Upper lobe of left lung (tissue), 6 donors: ENCODE measurements at regions not wholly inside any gene's neighbourhood (a gene's known extent, or its start where the extent isn't known, plus 50 kb on each side); places are given as distances from the start of the nearest gene placed in this dataset.

ENCODE experiments used
- ATAC-seq, 2 donors: fragments of 200-7000 bp; cut with Tn5 transposase; one replicate each; pipeline ENCODE4 v1.9.1; 2022; ENCODE audit warnings: mild to moderate bottlenecking in 2 of 2, moderate library complexity in 2 of 2; ENCODE audit not compliant: low FRiP score in 2 of 2
- DNase-seq, 2 donors: peaks; one replicate each; pipeline ENCODE4 v3.0.0-alpha.2; 2019 to 2020
- H3K27ac ChIP-seq, 4 donors: fragments of 200-600 bp; sonication (generic); one replicate each; pipeline ENCODE4 v1.5.1; 2016 to 2019
- H3K27me3 ChIP-seq, 4 donors: fragments of 200-600 bp; sonication (generic); one replicate each; pipeline ENCODE4 v1.5.1; 2017 to 2019
- H3K36me3 ChIP-seq, 4 donors: fragments of 200-600 bp; sonication (generic); one replicate each; pipeline ENCODE4 v1.5.1; 2016 to 2019
- H3K4me1 ChIP-seq, 4 donors: fragments of 200-600 bp; sonication (generic); one replicate each; pipeline ENCODE4 v1.5.1; 2018 to 2019
- H3K4me3 ChIP-seq, 4 donors: fragments of 200-600 bp; sonication (generic); one replicate each; pipeline ENCODE4 v1.5.1; 2017 to 2019; ENCODE audit warnings: mild to moderate bottlenecking in 2 of 4, moderate library complexity in 1 of 4
- H3K9me3 ChIP-seq, 4 donors: fragments of 200-600 bp; sonication (generic); one replicate each; pipeline ENCODE4 v1.5.1; 2018 to 2019
- CTCF ChIP-seq, 6 experiments: fragments of 450-650 bp in 4 of 6; fragments of 200-600 bp in 2 of 6; sonication (generic) in 2 of 6; IDR thresholded peaks; one replicate each; pipeline ENCODE4 v1.5.1; 2016 to 2019; ENCODE audit warnings: antibody characterized with exemption in 6 of 6
- EP300 ChIP-seq, 4 donors: sonication (generic); formaldehyde crosslinking; IDR thresholded peaks; one replicate each; pipeline ENCODE4 v1.5.1; 2017; ENCODE audit warnings: antibody characterized with exemption in 4 of 4, control low read depth in 2 of 4
- POLR2A ChIP-seq, 4 donors: fragments of 450-650 bp; IDR thresholded peaks; one replicate each; pipeline ENCODE4 v1.5.1; 2016 to 2017; ENCODE audit warnings: antibody characterized with exemption in 4 of 4, mild to moderate bottlenecking in 2 of 4
- POLR2AphosphoS5 ChIP-seq, 2 donors: sonication (generic); formaldehyde crosslinking; IDR thresholded peaks; one replicate each; pipeline ENCODE4 v1.5.1; 2017; ENCODE audit warnings: antibody characterized with exemption in 2 of 2
- WGBS, 2 donors: methylation state at CpG; one replicate each; pipeline ENCODE4 v1.1.5; 2017 to 2018; 5-methylcytosine and 5-hydroxymethylcytosine counted together
- donor health status: DM: no; HTN: no; CAD: no; lungs with moderate emphysema.
- donor health status: DM: no; HTN: yes; CAD: no; lungs with severe emphysema.

- no peak for TF ChIP-seq POLR2AphosphoS5 (IDR thresholded peaks at IDR 0.05)
- no peak for TF ChIP-seq POLR2A (IDR thresholded peaks at IDR 0.05)
- TF ChIP-seq CTCF (IDR thresholded peaks at IDR 0.05) = no peak
- TF ChIP-seq EP300 (IDR thresholded peaks at IDR 0.05) = no peak
Observed at GRCh38 chr13:112131081-112131712, 64.2 kb downstream of the SOX1 start.

GRCh38 chr13:112131713-112132113 is 64.8 kb downstream of the SOX1 start:
- H3K4me3 ChIP-seq = no peak overlapping the region
- H3K27me3 ChIP-seq = no peaks in the 10 kb centered on the region
- 59 to 84% methylated on average over 10 to 11 of the region's 11 CpGs for WGBS, 2 donors
- H3K4me1 ChIP-seq = peaks cover 0 to 5% (median 0%) of the 10 kb centered on the region in 4 donors
- ATAC-seq (peak; percentile 21 to 32), DNase-seq (peak; percentile 53 to 86)
- no peaks in the 10 kb centered on the region for H3K9me3 ChIP-seq
- H3K27ac ChIP-seq = no peak overlapping the region
- TF ChIP-seq POLR2AphosphoS5 (IDR thresholded peaks at IDR 0.05) (no peak), POLR2A (IDR thresholded peaks at IDR 0.05) (no peak), CTCF (IDR thresholded peaks at IDR 0.05) (no peak), EP300 (IDR thresholded peaks at IDR 0.05) (no peak)
- H3K36me3 ChIP-seq = no peaks in the 10 kb centered on the region

More at GRCh38 chr13:112131081-112131712, 64.2 kb downstream of the SOX1 start:
- H3K27me3 ChIP-seq = no peaks in the 10 kb centered on the region
- ATAC-seq = no peak
- DNase-seq = no peak
- peaks cover 0 to 5% (median 0%) of the 10 kb centered on the region in 4 donors for H3K4me1 ChIP-seq
- H3K9me3 ChIP-seq = no peaks in the 10 kb centered on the region
- 82 to 85% methylated on average over 24 to 25 of the region's 25 CpGs for WGBS, 2 donors
- H3K36me3 ChIP-seq = no peaks in the 10 kb centered on the region
- H3K27ac ChIP-seq = no peak overlapping the region
- no peak overlapping the region for H3K4me3 ChIP-seq

GRCh38 chr13:112132142-112132541 is 65.2 kb downstream of the SOX1 start:
- ATAC-seq (no peak), DNase-seq (no peak)
- 77 to 82% methylated on average over 17 of the region's 17 CpGs for WGBS, 2 donors
- no peaks in the 10 kb centered on the region for H3K9me3 ChIP-seq
- H3K27me3 ChIP-seq = no peaks in the 10 kb centered on the region
- no peak for TF ChIP-seq POLR2AphosphoS5 (IDR thresholded peaks at IDR 0.05)
- TF ChIP-seq POLR2A (IDR thresholded peaks at IDR 0.05) = no peak
- no peak for TF ChIP-seq CTCF (IDR thresholded peaks at IDR 0.05)
- H3K27ac ChIP-seq = no peak overlapping the region
- H3K4me3 ChIP-seq = no peak overlapping the region
- peaks cover 0 to 5% (median 0%) of the 10 kb centered on the region in 4 donors for H3K4me1 ChIP-seq
- no peaks in the 10 kb centered on the region for H3K36me3 ChIP-seq

GRCh38 chr13:112132619-112133018 is 65.7 kb downstream of the SOX1 start:
- 74 to 78% methylated on average over 7 to 9 of the region's 9 CpGs for WGBS, 2 donors
- Histone ChIP-seq H3K27me3 (no peaks in the 10 kb centered on the region), H3K36me3 (no peaks in the 10 kb centered on the region), H3K9me3 (no peaks in the 10 kb centered on the region), H3K4me1 (peaks cover 0 to 5% (median 0%) of the 10 kb centered on the region in 4 donors), H3K27ac (no peak overlapping the region), H3K4me3 (no peak overlapping the region)
- no peak for ATAC-seq
- no peak for DNase-seq
- TF ChIP-seq POLR2A (IDR thresholded peaks at IDR 0.05) = no peak
- no peak for TF ChIP-seq EP300 (IDR thresholded peaks at IDR 0.05)

- 61 to 72% methylated on average over 26 of the region's 26 CpGs for WGBS, 2 donors
- ATAC-seq (no peak), DNase-seq (no peak)
- H3K36me3 ChIP-seq = no peaks in the 10 kb centered on the region
- no peak overlapping the region for H3K27ac ChIP-seq
- H3K27me3 ChIP-seq = no peaks in the 10 kb centered on the region
- peaks cover 0 to 5% (median 0%) of the 10 kb centered on the region in 4 donors for H3K4me1 ChIP-seq
- no peak for TF ChIP-seq EP300 (IDR thresholded peaks at IDR 0.05)
- no peak for TF ChIP-seq CTCF (IDR thresholded peaks at IDR 0.05)
- TF ChIP-seq POLR2AphosphoS5 (IDR thresholded peaks at IDR 0.05) = no peak
- TF ChIP-seq POLR2A (IDR thresholded peaks at IDR 0.05) = no peak
- H3K4me3 ChIP-seq = no peak overlapping the region
- H3K9me3 ChIP-seq = no peaks in the 10 kb centered on the region
Observed at GRCh38 chr13:112133499-112134390, 66.8 kb downstream of the SOX1 start.
